ENCODE measurements at regions not wholly inside any gene's neighbourhood (a gene's known extent, or its start where the extent isn't known, plus 50 kb on each side); places are given as distances from the start of the nearest gene placed in this dataset.

DNA sequence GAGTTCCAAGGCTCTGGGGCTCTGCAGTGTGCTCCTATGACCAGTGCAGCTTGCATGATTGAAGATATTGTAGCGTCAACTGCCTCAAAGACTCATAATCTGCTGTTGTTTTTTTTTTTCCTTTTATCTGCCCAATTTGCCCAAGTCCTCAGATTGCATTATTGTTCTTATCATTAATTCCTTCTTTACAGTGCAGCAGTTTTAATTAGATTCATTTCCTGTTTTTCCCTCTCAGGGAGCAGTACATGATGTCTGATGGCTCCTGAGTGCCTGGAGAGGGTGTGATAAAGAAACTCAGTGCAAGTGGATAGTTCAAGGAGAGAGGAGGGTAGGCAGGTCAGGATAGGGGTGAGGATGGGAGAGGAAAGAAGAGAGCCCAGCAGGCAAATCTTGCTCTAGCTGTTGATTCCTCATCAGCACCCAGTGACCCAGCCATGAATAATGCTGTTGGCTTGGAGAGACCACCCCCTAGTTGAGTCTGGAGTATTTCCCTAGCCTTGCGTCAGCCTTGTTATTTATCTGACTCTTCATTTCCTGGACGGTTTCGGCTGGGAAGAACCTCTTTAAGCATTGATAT is 219.6 kb upstream of the SESN3 start:
- POLR2A ChIA-PET, result interaction anchor here (0.9 kb wide), 1 partner anchor 256 kb away, joined by 3 read pairs; no protein-coding TSS in a partner anchor
- no peaks in the 10 kb centered on the region for H3K36me3 Mint-ChIP-seq (ENCODE audit: low read depth)

DNA sequence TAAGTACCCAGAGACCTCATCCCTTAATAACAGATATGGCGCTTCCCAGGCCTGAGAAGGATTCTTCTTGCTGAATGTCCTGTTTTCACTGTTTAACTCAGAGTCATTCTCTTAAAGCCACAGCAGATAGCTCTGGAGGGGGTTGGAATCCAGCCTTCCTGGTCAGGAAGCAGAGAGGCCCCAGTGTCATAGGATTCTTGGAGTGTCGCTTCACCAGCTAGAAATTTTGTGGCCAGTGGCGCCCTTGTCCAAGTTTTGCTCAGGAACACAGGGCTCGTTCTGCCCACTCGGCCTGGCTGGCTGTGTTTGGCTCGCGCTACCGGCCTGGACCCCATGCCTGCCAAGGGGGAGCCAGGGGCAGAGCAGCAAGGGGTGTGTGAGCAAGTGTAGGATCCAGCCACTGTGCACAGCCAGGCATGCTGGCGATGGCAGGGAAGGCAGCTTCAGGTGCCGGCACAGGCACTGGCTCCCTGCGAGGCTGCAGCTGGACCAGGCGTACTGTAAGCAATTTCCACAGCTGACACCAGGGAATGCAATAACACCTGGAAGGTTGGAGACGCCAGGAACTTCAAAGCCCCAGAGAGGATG is 214.8 kb upstream of the SESN3 start:
- no peak overlapping the region for H3K27ac ChIP-seq (ENCODE audit: low read depth in 1 of 2, low read length in 2 of 2)
- no peaks in the 10 kb centered on the region for H3K36me3 Mint-ChIP-seq (ENCODE audit: low read depth)
- no peaks in the 10 kb centered on the region for H3K27me3 ChIP-seq (ENCODE audit: control insufficient read depth in 1 of 2, insufficient read depth in 2 of 2, low read length in 2 of 2)

More for the DNA sequence above, 219.6 kb upstream of the SESN3 start:
- TF ChIP-seq, protein P1, sequence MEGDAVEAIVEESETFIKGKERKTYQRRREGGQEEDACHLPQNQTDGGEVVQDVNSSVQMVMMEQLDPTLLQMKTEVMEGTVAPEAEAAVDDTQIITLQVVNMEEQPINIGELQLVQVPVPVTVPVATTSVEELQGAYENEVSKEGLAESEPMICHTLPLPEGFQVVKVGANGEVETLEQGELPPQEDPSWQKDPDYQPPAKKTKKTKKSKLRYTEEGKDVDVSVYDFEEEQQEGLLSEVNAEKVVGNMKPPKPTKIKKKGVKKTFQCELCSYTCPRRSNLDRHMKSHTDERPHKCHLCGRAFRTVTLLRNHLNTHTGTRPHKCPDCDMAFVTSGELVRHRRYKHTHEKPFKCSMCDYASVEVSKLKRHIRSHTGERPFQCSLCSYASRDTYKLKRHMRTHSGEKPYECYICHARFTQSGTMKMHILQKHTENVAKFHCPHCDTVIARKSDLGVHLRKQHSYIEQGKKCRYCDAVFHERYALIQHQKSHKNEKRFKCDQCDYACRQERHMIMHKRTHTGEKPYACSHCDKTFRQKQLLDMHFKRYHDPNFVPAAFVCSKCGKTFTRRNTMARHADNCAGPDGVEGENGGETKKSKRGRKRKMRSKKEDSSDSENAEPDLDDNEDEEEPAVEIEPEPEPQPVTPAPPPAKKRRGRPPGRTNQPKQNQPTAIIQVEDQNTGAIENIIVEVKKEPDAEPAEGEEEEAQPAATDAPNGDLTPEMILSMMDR (IDR thresholded peaks at IDR 0.05), result no peak
- no peaks in the 10 kb centered on the region for H3K9me3 Mint-ChIP-seq
- H3K4me1 ChIP-seq (ENCODE audit: insufficient read depth, low read length), result no peaks in the 10 kb centered on the region
- H3K27me3 Mint-ChIP-seq, result no peaks in the 10 kb centered on the region
- intact Hi-C loops (cut with DNase I, micrococcal nuclease), result no loop called here
- no peak overlapping the region for H3K27ac Mint-ChIP-seq
- no peak for ATAC-seq (ENCODE audit: poor library complexity)
- CTCF ChIA-PET, result no interaction called here
- no peaks in the 10 kb centered on the region for H3K4me1 Mint-ChIP-seq (ENCODE audit: low read depth)
- H3K4me3 Mint-ChIP-seq, result no peak overlapping the region
- H3K4me3 ChIP-seq (ENCODE audit: low read length), result no peak overlapping the region
- no peak overlapping the region for H3K27ac ChIP-seq (ENCODE audit: low read depth in 1 of 2, low read length in 2 of 2)
- H3K9me3 ChIP-seq (ENCODE audit: control insufficient read depth in 1 of 2, insufficient read depth in 1 of 2, low read length in 2 of 2), result peaks cover 0 to 4% of the 10 kb centered on the region in 2 experiments
- H3K27me3 ChIP-seq (ENCODE audit: control insufficient read depth in 1 of 2, insufficient read depth in 2 of 2, low read length in 2 of 2), result no peaks in the 10 kb centered on the region
- H3K36me3 ChIP-seq (ENCODE audit: insufficient read depth, low read length), result no peaks in the 10 kb centered on the region
- DNase-seq, result no peak

DNA sequence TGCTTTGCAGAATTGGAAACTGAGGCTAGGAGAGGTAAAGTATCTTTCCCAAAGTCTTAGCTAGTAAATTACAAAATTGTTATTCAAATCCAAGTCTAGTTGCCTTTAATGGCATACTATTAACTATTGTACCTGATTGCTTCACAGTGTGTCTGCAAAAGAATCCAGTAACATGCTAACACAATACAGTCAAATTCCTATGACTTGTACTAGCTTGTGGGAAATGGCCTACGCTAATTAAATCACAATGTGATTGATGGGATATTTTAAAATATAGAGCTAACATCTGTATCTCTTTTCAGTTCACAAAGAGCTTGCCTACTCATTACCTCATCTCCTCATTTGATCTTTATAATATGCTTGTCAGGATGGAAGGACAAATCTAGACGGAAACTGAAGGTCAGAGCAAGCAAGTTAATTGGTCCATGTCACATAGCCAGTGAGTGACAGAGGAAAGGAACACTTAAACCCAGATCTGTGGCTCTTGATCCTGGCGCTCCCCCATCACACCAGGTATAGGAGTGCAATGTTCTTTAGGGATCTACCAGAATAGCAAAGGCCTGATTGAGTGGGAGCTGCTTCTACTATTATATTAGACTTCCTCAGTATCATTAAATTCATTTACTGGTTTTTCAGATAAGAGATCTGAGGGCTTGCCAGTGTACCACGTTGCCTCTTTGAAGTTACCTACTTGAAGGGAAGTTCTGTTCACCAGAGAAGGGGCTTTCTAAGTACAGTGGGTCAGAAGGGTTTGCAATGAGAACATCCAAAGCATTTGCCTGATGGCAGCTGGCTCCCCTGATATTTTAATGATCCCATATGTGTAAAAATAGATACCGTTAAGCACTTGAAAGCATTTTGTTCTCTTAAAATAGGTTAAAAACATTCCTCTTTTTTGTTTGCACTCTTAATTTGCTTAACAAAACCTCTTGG is 213.6 kb upstream of the SESN3 start:
- Histone ChIP-seq H3K9me3 (ENCODE audit: control insufficient read depth in 1 of 2, insufficient read depth in 1 of 2, low read length in 2 of 2) (peaks cover 0 to 4% of the 10 kb centered on the region in 2 experiments), H3K4me1 (ENCODE audit: insufficient read depth, low read length) (peaks cover 10% of the 10 kb centered on the region), H3K27ac (ENCODE audit: low read depth in 1 of 2, low read length in 2 of 2) (no peak overlapping the region), H3K27me3 (ENCODE audit: control insufficient read depth in 1 of 2, insufficient read depth in 2 of 2, low read length in 2 of 2) (no peaks in the 10 kb centered on the region), H3K4me3 (ENCODE audit: low read length) (no peak overlapping the region), H3K36me3 (ENCODE audit: insufficient read depth, low read length) (no peaks in the 10 kb centered on the region)
- no peaks in the 10 kb centered on the region for H3K27me3 Mint-ChIP-seq
- TF ChIP-seq, protein P1 (IDR thresholded peaks at IDR 0.05), result no peak
- no peak for ATAC-seq (ENCODE audit: poor library complexity)
- no peaks in the 10 kb centered on the region for H3K36me3 Mint-ChIP-seq (ENCODE audit: low read depth)
- intact Hi-C loops (cut with DNase I, micrococcal nuclease), result no loop called here
- ChIA-PET CTCF (no interaction called here), POLR2A (no interaction called here)
- peak in 2 of 14 experiments; percentile 9 to 19 for DNase-seq
- no peaks in the 10 kb centered on the region for H3K9me3 Mint-ChIP-seq
- peaks cover 10% of the 10 kb centered on the region for H3K4me1 Mint-ChIP-seq (ENCODE audit: low read depth)
- no peak overlapping the region for H3K4me3 Mint-ChIP-seq
- no peak overlapping the region for H3K27ac Mint-ChIP-seq

More for the DNA sequence above, 214.8 kb upstream of the SESN3 start:
- Histone ChIP-seq H3K9me3 (ENCODE audit: control insufficient read depth in 1 of 2, insufficient read depth in 1 of 2, low read length in 2 of 2) (peaks cover 0 to 4% of the 10 kb centered on the region in 2 experiments), H3K4me1 (ENCODE audit: insufficient read depth, low read length) (peaks cover 10% of the 10 kb centered on the region), H3K4me3 (ENCODE audit: low read length) (no peak overlapping the region), H3K36me3 (ENCODE audit: insufficient read depth, low read length) (no peaks in the 10 kb centered on the region)
- Mint-ChIP-seq H3K4me3 (no peak overlapping the region), H3K4me1 (ENCODE audit: low read depth) (peaks cover 10% of the 10 kb centered on the region), H3K9me3 (no peaks in the 10 kb centered on the region), H3K27me3 (no peaks in the 10 kb centered on the region), H3K27ac (no peak overlapping the region)
- DNase-seq (no peak), ATAC-seq (ENCODE audit: poor library complexity) (no peak)
- ChIA-PET CTCF (no interaction called here), POLR2A (no interaction called here)
- TF ChIP-seq, protein P1 (IDR thresholded peaks at IDR 0.05), result no peak
- intact Hi-C loops (cut with DNase I, micrococcal nuclease), result no loop called here
